ENCODE measurements at regions not wholly inside any gene's neighbourhood (a gene's known extent, or its start where the extent isn't known, plus 50 kb on each side); places are given as distances from the start of the nearest gene placed in this dataset.
A peak's percentile ranks its signal among the peaks of the same experiment; 100 is the strongest.

DNA sequence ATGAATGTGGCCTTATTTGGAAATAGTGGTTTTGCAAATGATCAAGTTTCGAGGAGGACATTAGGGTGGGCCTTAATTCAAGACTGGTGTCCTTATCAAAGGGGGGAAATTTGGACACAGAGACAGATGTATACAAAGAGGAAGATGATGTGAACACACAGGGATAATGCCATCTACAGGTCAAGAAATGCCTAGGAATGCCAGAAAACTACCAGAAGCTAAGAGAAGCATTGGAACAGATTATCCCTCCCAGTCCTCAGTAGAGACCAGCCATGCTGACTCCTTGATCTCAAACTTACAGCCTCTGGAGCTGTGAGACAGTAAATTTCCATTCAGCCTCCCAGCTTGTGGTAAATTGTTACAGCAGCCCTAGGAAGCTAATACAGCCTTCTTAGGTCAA, 151.4 kb downstream of the PTGER3 start:
- no peak overlapping the region for H2AFZ ChIP-seq (ENCODE audit: low read depth, low read length)
- H3K9ac ChIP-seq (ENCODE audit: low read length): no peak overlapping the region
- H3K4me2 ChIP-seq (ENCODE audit: low read length): no peak overlapping the region
- no peak overlapping the region for H3K4me3 ChIP-seq (ENCODE audit: low read length)
- H3K4me1 ChIP-seq (ENCODE audit: low read length): 0 out of 2 replicates have a peak, but pooled peaks cover 5% of the 10 kb centered on the region
- no peaks in the 10 kb centered on the region for H4K20me1 ChIP-seq (ENCODE audit: insufficient read depth, low read length)
- H3K9me3 ChIP-seq (ENCODE audit: insufficient read depth, low read length): no peaks in the 10 kb centered on the region
- H3K27me3 ChIP-seq (ENCODE audit: low read depth, low read length): peaks cover 8% of the 10 kb centered on the region; the same call in 1 of the 2 replicates
- no peaks in the 10 kb centered on the region for H3K79me2 ChIP-seq (ENCODE audit: low read length)
- no peak for TF ChIP-seq EZH2phosphoT487 (IDR thresholded peaks at IDR 0.05; ENCODE audit: low read depth)
- TF ChIP-seq, protein P1, sequence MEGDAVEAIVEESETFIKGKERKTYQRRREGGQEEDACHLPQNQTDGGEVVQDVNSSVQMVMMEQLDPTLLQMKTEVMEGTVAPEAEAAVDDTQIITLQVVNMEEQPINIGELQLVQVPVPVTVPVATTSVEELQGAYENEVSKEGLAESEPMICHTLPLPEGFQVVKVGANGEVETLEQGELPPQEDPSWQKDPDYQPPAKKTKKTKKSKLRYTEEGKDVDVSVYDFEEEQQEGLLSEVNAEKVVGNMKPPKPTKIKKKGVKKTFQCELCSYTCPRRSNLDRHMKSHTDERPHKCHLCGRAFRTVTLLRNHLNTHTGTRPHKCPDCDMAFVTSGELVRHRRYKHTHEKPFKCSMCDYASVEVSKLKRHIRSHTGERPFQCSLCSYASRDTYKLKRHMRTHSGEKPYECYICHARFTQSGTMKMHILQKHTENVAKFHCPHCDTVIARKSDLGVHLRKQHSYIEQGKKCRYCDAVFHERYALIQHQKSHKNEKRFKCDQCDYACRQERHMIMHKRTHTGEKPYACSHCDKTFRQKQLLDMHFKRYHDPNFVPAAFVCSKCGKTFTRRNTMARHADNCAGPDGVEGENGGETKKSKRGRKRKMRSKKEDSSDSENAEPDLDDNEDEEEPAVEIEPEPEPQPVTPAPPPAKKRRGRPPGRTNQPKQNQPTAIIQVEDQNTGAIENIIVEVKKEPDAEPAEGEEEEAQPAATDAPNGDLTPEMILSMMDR (IDR thresholded peaks at IDR 0.05; ENCODE audit: low read depth, low read length): peak; percentile 45
- no peaks in the 10 kb centered on the region for H3K36me3 ChIP-seq (replicated peaks; ENCODE audit: low read depth, low read length)
- H3K27ac ChIP-seq (ENCODE audit: low read length): no peak overlapping the region

DNA sequence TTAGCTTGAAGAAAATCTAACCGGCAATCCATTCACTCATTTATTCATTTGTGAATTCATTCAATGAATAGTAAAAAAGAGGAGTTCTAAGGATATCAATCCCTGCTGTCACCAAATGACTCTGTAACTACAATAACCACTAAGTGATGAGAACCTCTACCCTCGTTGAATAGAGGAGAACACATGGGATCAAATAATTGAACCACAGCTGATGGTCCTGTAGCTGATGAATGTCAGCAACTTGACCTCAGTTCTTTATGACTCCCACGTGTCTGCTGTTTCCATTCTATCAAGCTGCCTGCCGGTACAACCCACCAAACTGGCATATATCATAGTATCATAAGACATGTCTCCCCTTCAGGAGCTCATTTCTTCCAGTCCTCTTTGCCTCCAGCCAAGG, 150.3 kb downstream of the PTGER3 start:
- Histone ChIP-seq H3K9ac (ENCODE audit: low read length) (no peak overlapping the region), H3K36me3 (replicated peaks; ENCODE audit: low read depth, low read length) (no peaks in the 10 kb centered on the region), H3K4me2 (ENCODE audit: low read length) (no peak overlapping the region), H3K27me3 (ENCODE audit: low read depth, low read length) (peaks cover 8% of the 10 kb centered on the region; the same call in 1 of the 2 replicates), H3K4me3 (ENCODE audit: low read length) (no peak overlapping the region), H3K79me2 (ENCODE audit: low read length) (no peaks in the 10 kb centered on the region), H3K9me3 (ENCODE audit: insufficient read depth, low read length) (no peaks in the 10 kb centered on the region), H3K27ac (ENCODE audit: low read length) (no peak overlapping the region), H3K4me1 (ENCODE audit: low read length) (no peaks in the 10 kb centered on the region), H2AFZ (ENCODE audit: low read depth, low read length) (no peak overlapping the region), H4K20me1 (ENCODE audit: insufficient read depth, low read length) (no peaks in the 10 kb centered on the region)
- TF ChIP-seq, protein P1 (IDR thresholded peaks at IDR 0.05; ENCODE audit: low read depth, low read length): no peak
- TF ChIP-seq EZH2phosphoT487 (IDR thresholded peaks at IDR 0.05; ENCODE audit: low read depth): no peak

DNA sequence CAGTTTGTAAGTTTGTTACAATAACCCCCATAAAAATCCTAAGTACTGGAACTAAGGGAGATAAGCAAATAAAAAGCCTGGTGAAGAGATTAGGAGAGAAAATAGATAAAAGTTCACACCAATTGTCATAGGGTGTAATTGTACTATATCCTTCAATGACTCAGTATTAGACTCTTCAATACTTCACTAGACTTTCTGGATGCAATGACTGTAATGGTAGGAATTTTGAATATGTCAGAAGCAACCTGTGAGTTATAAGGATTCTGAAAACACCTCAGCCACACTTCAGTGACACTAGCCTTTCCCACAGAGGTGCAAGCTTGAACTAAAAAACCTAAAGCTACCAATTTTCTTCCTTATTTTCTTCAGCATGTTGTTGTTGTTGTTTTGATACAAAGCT, 147.9 kb downstream of the PTGER3 start:
- Histone ChIP-seq H3K4me2 (ENCODE audit: low read length) (no peak overlapping the region), H3K27me3 (ENCODE audit: low read depth, low read length) (peaks cover 8% of the 10 kb centered on the region; the same call in 1 of the 2 replicates), H3K9ac (ENCODE audit: low read length) (no peak overlapping the region), H2AFZ (ENCODE audit: low read depth, low read length) (no peak overlapping the region), H3K9me3 (ENCODE audit: insufficient read depth, low read length) (no peaks in the 10 kb centered on the region), H4K20me1 (ENCODE audit: insufficient read depth, low read length) (no peaks in the 10 kb centered on the region), H3K4me1 (ENCODE audit: low read length) (no peaks in the 10 kb centered on the region), H3K27ac (ENCODE audit: low read length) (no peak overlapping the region), H3K36me3 (replicated peaks; ENCODE audit: low read depth, low read length) (no peaks in the 10 kb centered on the region), H3K4me3 (ENCODE audit: low read length) (no peak overlapping the region), H3K79me2 (ENCODE audit: low read length) (no peaks in the 10 kb centered on the region)
- TF ChIP-seq, protein P1 (IDR thresholded peaks at IDR 0.05; ENCODE audit: low read depth, low read length): no peak
- no peak for TF ChIP-seq EZH2phosphoT487 (IDR thresholded peaks at IDR 0.05; ENCODE audit: low read depth)

DNA sequence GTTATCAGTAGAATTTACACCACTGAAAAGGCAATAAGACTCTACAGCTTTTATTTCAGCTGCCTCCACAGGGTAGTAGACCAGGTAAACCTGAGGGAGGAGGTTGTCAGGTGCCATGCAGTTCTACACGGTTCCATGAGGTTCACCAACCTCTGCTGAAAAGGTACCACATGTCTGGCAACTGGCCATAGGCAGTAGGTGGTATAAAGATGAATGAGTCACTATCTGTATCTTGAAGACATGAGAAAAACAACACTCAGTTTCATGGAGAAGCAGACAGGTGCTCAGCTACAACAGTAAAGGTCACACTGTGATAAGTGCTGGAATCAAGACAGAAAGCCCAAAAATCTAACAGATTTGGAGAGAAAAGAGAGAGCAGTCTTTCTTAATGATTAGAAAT, 145.4 kb downstream of the PTGER3 start:
- H3K4me1 ChIP-seq (ENCODE audit: low read length): no peaks in the 10 kb centered on the region
- H3K4me3 ChIP-seq (ENCODE audit: low read length): no peak overlapping the region
- H3K4me2 ChIP-seq (ENCODE audit: low read length): no peak overlapping the region
- TF ChIP-seq EZH2phosphoT487 (IDR thresholded peaks at IDR 0.05; ENCODE audit: low read depth): no peak
- TF ChIP-seq, protein P1 (IDR thresholded peaks at IDR 0.05; ENCODE audit: low read depth, low read length): no peak
- H3K9me3 ChIP-seq (ENCODE audit: insufficient read depth, low read length): no peaks in the 10 kb centered on the region
- peaks cover 8% of the 10 kb centered on the region; the same call in 1 of the 2 replicates for H3K27me3 ChIP-seq (ENCODE audit: low read depth, low read length)
- H3K79me2 ChIP-seq (ENCODE audit: low read length): no peaks in the 10 kb centered on the region
- no peak overlapping the region for H2AFZ ChIP-seq (ENCODE audit: low read depth, low read length)
- no peaks in the 10 kb centered on the region for H3K36me3 ChIP-seq (replicated peaks; ENCODE audit: low read depth, low read length)
- no peaks in the 10 kb centered on the region for H4K20me1 ChIP-seq (ENCODE audit: insufficient read depth, low read length)
- H3K27ac ChIP-seq (ENCODE audit: low read length): no peak overlapping the region
- no peak overlapping the region for H3K9ac ChIP-seq (ENCODE audit: low read length)
